ENCODE measurements at regions not wholly inside any gene's neighbourhood (a gene's known extent, or its start where the extent isn't known, plus 50 kb on each side); places are given as distances from the start of the nearest gene placed in this dataset.

DNA sequence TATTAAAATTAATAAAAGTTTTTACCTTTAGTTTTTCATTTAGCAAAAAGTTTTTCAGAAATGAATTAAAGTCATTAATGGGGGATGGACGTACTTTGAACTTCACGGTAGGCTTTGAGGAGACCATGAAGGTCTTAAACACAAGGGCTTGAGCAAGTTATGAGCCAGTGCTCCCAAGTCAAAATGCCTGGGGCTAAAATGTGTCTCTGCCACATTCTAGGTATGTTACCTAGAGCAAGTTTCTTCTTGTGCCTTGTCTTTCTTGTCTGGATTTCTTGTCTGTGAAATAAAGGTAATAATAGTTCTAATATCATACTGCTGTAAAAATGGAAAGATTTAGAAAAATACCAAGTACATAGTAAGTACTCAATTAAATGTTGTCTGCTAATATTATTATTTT is 132.7 kb upstream of the USP15 start:
- Histone ChIP-seq H3K36me3 (ENCODE audit: low read depth) (no peaks in the 10 kb centered on the region), H3K27me3 (ENCODE audit: insufficient read depth, low read depth) (no peaks in the 10 kb centered on the region), H3K9me2 (ENCODE audit: insufficient read depth) (no peaks in the 10 kb centered on the region), H3K27ac (no peak overlapping the region), H3F3A (ENCODE audit: insufficient read depth, low read depth) (no peaks in the 10 kb centered on the region), H2AFZ (no peak overlapping the region), H3K4me1 (replicated peaks; ENCODE audit: insufficient read depth) (no peaks in the 10 kb centered on the region), H3K9me3 (ENCODE audit: insufficient read depth, low read depth) (no peaks in the 10 kb centered on the region), H3K4me2 (no peak overlapping the region), H4K20me1 (ENCODE audit: insufficient read depth) (no peaks in the 10 kb centered on the region), H3K4me3 (no peak overlapping the region), H3K79me2 (ENCODE audit: low read depth) (no peaks in the 10 kb centered on the region)
- no peak for DNase-seq
- ChIA-PET CTCF (no interaction called here), POLR2A (ENCODE audit: unreplicated experiment) (no interaction called here)
- no peak for TF ChIP-seq EZH2 (IDR thresholded peaks at IDR 0.05; ENCODE audit: low read depth)
- TF ChIP-seq, protein P1, sequence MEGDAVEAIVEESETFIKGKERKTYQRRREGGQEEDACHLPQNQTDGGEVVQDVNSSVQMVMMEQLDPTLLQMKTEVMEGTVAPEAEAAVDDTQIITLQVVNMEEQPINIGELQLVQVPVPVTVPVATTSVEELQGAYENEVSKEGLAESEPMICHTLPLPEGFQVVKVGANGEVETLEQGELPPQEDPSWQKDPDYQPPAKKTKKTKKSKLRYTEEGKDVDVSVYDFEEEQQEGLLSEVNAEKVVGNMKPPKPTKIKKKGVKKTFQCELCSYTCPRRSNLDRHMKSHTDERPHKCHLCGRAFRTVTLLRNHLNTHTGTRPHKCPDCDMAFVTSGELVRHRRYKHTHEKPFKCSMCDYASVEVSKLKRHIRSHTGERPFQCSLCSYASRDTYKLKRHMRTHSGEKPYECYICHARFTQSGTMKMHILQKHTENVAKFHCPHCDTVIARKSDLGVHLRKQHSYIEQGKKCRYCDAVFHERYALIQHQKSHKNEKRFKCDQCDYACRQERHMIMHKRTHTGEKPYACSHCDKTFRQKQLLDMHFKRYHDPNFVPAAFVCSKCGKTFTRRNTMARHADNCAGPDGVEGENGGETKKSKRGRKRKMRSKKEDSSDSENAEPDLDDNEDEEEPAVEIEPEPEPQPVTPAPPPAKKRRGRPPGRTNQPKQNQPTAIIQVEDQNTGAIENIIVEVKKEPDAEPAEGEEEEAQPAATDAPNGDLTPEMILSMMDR (conservative IDR thresholded peaks at IDR 0.05), result no peak
- no TSS peak for BruUV-seq (replicated peaks)
- intact Hi-C loops (cut with micrococcal nuclease; ENCODE audit: unreplicated experiment), result no loop called here

DNA sequence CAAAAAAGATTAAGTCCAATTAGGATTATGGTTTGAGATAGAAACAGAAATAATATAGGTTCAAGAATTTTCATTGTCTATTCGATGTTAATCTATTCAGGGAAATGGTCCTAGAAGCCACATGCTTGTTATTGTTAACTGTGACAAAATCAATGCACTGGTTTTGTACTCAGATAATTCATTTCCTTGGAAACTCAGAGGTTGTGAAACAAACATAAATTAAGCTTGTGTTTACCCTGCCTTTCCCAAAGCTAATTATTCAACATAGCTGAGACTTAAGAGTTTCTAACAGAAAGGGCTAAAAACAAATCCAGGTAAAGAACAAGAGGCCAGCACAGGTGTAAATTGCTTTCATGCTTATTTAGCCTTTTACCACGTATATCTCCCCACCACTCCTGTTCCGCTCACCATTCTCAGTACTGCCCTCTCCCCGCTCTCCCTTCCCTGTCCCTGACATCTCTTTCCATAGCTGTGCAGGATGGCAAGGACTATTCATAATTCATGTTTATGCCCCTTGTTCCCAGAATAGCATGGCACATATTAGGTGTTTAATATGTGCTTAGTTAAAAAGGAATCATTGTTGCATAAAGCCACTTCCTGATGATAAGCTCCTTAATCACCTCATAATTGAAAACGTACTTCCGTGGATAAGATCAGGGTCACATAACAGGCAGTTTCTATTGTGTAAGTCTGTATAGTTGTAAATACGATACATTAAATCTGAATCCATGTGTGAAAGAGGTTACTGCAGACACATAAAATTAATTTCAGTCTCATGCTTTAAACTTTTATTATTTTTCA is 131.8 kb upstream of the USP15 start:
- intact Hi-C loops (cut with micrococcal nuclease; ENCODE audit: unreplicated experiment), result no loop called here
- Histone ChIP-seq H3K79me2 (ENCODE audit: low read depth) (no peaks in the 10 kb centered on the region), H3K36me3 (ENCODE audit: low read depth) (no peaks in the 10 kb centered on the region), H3K4me2 (no peak overlapping the region), H3K27ac (no peak overlapping the region), H3K27me3 (ENCODE audit: insufficient read depth, low read depth) (no peaks in the 10 kb centered on the region), H2AFZ (no peak overlapping the region), H3K9me2 (ENCODE audit: insufficient read depth) (no peaks in the 10 kb centered on the region), H3K4me3 (no peak overlapping the region), H3K9me3 (ENCODE audit: insufficient read depth, low read depth) (no peaks in the 10 kb centered on the region), H4K20me1 (ENCODE audit: insufficient read depth) (no peaks in the 10 kb centered on the region), H3K4me1 (replicated peaks; ENCODE audit: insufficient read depth) (no peaks in the 10 kb centered on the region), H3F3A (ENCODE audit: insufficient read depth, low read depth) (no peaks in the 10 kb centered on the region)
- DNase-seq, result no peak
- ChIA-PET CTCF (no interaction called here), POLR2A (ENCODE audit: unreplicated experiment) (no interaction called here)
- no peak for TF ChIP-seq EZH2 (IDR thresholded peaks at IDR 0.05; ENCODE audit: low read depth)
- TF ChIP-seq, protein P1 (conservative IDR thresholded peaks at IDR 0.05), result no peak
- no TSS peak for BruUV-seq (replicated peaks)

DNA sequence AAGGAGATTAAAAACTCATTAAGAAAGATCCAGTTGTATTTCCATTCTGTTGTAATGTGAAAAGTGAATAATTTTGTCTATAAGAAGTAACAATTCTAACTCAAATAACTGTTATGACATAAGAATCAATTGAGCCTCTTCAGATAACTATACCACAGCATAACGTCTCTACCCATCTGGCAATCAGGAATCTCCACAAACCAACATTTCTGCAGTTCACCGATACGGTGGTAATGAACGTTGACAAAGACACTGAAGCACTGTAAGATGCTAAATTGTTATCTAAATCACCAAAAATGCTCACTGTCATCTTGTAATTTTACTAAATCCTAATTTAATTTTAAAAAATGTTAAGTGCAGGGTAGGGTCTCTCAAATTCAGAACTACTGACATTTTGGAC is 130.9 kb upstream of the USP15 start:
- ChIA-PET CTCF (no interaction called here), POLR2A (ENCODE audit: unreplicated experiment) (no interaction called here)
- H3K36me3 ChIP-seq (ENCODE audit: low read depth), result no peaks in the 10 kb centered on the region
- TF ChIP-seq, protein P1 (conservative IDR thresholded peaks at IDR 0.05), result no peak
- TF ChIP-seq EZH2 (IDR thresholded peaks at IDR 0.05; ENCODE audit: low read depth), result no peak
- H3K4me2 ChIP-seq, result no peak overlapping the region
- H3K27ac ChIP-seq, result no peak overlapping the region
- H3K4me3 ChIP-seq, result no peak overlapping the region
- intact Hi-C loops (cut with micrococcal nuclease; ENCODE audit: unreplicated experiment), result no loop called here
- H3F3A ChIP-seq (ENCODE audit: insufficient read depth, low read depth), result no peaks in the 10 kb centered on the region
- no peaks in the 10 kb centered on the region for H3K79me2 ChIP-seq (ENCODE audit: low read depth)
- no peaks in the 10 kb centered on the region for H3K4me1 ChIP-seq (replicated peaks; ENCODE audit: insufficient read depth)
- H3K27me3 ChIP-seq (ENCODE audit: insufficient read depth, low read depth), result no peaks in the 10 kb centered on the region
- no peaks in the 10 kb centered on the region for H3K9me3 ChIP-seq (ENCODE audit: insufficient read depth, low read depth)
- no peaks in the 10 kb centered on the region for H4K20me1 ChIP-seq (ENCODE audit: insufficient read depth)
- H2AFZ ChIP-seq, result no peak overlapping the region
- no TSS peak for BruUV-seq (replicated peaks)
- no peak for DNase-seq
- H3K9me2 ChIP-seq (ENCODE audit: insufficient read depth), result no peaks in the 10 kb centered on the region
